ENCODE measurements at regions not wholly inside any gene's neighbourhood (a gene's known extent, or its start where the extent isn't known, plus 50 kb on each side); places are given as distances from the start of the nearest gene placed in this dataset.

GRCh38 chr22:49328630-49329405 lies 498.9 kb downstream of the BRD1 start:
- Histone ChIP-seq H3K27me3 (ENCODE audit: control insufficient read depth in 1 of 2, insufficient read depth in 2 of 2, low read length in 2 of 2) (no peaks in the 10 kb centered on the region), H3K36me3 (ENCODE audit: control insufficient read depth in 1 of 2, insufficient read depth in 2 of 2, low read length in 2 of 2) (no peaks in the 10 kb centered on the region), H3K27ac (ENCODE audit: low read depth, low read length) (no peak overlapping the region), H3K4me1 (ENCODE audit: control insufficient read depth in 1 of 2, insufficient read depth in 2 of 2, low read length in 2 of 2) (no peaks in the 10 kb centered on the region), H3K4me3 (ENCODE audit: low read depth in 1 of 2, low read length in 2 of 2) (no peak overlapping the region), H3K9me3 (ENCODE audit: control insufficient read depth in 1 of 2, low read length in 2 of 2) (no peaks in the 10 kb centered on the region), H3K9ac (ENCODE audit: low read depth in 1 of 2, low read length in 2 of 2) (no peak overlapping the region)

GRCh38 chr22:49328118-49328475 lies 499.6 kb downstream of the BRD1 start:
- Histone ChIP-seq H3K9ac (ENCODE audit: low read depth in 1 of 2, low read length in 2 of 2) (no peak overlapping the region), H3K27me3 (ENCODE audit: control insufficient read depth in 1 of 2, insufficient read depth in 2 of 2, low read length in 2 of 2) (peaks cover 0 to 4% of the 10 kb centered on the region in 2 donors), H3K36me3 (ENCODE audit: control insufficient read depth in 1 of 2, insufficient read depth in 2 of 2, low read length in 2 of 2) (no peaks in the 10 kb centered on the region), H3K27ac (ENCODE audit: low read depth, low read length) (no peak overlapping the region), H3K9me3 (ENCODE audit: control insufficient read depth in 1 of 2, low read length in 2 of 2) (no peaks in the 10 kb centered on the region), H3K4me1 (ENCODE audit: control insufficient read depth in 1 of 2, insufficient read depth in 2 of 2, low read length in 2 of 2) (no peaks in the 10 kb centered on the region), H3K4me3 (ENCODE audit: low read depth in 1 of 2, low read length in 2 of 2) (no peak overlapping the region)

- H3K27me3 ChIP-seq (ENCODE audit: control insufficient read depth in 1 of 2, insufficient read depth in 2 of 2, low read length in 2 of 2): peaks cover 0 to 4% of the 10 kb centered on the region in 2 donors
- H3K9ac ChIP-seq (ENCODE audit: low read depth in 1 of 2, low read length in 2 of 2): no peak overlapping the region
- no peaks in the 10 kb centered on the region for H3K36me3 ChIP-seq (ENCODE audit: control insufficient read depth in 1 of 2, insufficient read depth in 2 of 2, low read length in 2 of 2)
- no peak overlapping the region for H3K27ac ChIP-seq (ENCODE audit: low read depth, low read length)
- H3K4me1 ChIP-seq (ENCODE audit: control insufficient read depth in 1 of 2, insufficient read depth in 2 of 2, low read length in 2 of 2): no peaks in the 10 kb centered on the region
- no peaks in the 10 kb centered on the region for H3K9me3 ChIP-seq (ENCODE audit: control insufficient read depth in 1 of 2, low read length in 2 of 2)
- H3K4me3 ChIP-seq (ENCODE audit: low read depth in 1 of 2, low read length in 2 of 2): no peak overlapping the region
These were observed 500.1 kb downstream of the BRD1 start for GRCh38 chr22:49327411-49328117.

GRCh38 chr22:49326558-49326957 lies 501.1 kb downstream of the BRD1 start:
- H3K9ac ChIP-seq (ENCODE audit: low read depth in 1 of 2, low read length in 2 of 2): no peak overlapping the region
- peaks cover 0 to 4% of the 10 kb centered on the region in 2 donors for H3K27me3 ChIP-seq (ENCODE audit: control insufficient read depth in 1 of 2, insufficient read depth in 2 of 2, low read length in 2 of 2)
- no peak overlapping the region for H3K4me3 ChIP-seq (ENCODE audit: low read depth in 1 of 2, low read length in 2 of 2)
- H3K27ac ChIP-seq (ENCODE audit: low read depth, low read length): no peak overlapping the region
- H3K4me1 ChIP-seq (ENCODE audit: control insufficient read depth in 1 of 2, insufficient read depth in 2 of 2, low read length in 2 of 2): no peaks in the 10 kb centered on the region
- H3K9me3 ChIP-seq (ENCODE audit: control insufficient read depth in 1 of 2, low read length in 2 of 2): no peaks in the 10 kb centered on the region
- H3K36me3 ChIP-seq (ENCODE audit: control insufficient read depth in 1 of 2, insufficient read depth in 2 of 2, low read length in 2 of 2): no peaks in the 10 kb centered on the region

- no peaks in the 10 kb centered on the region for H3K36me3 ChIP-seq (ENCODE audit: control insufficient read depth in 1 of 2, insufficient read depth in 2 of 2, low read length in 2 of 2)
- no peak overlapping the region for H3K4me3 ChIP-seq (ENCODE audit: low read depth in 1 of 2, low read length in 2 of 2)
- no peaks in the 10 kb centered on the region for H3K9me3 ChIP-seq (ENCODE audit: control insufficient read depth in 1 of 2, low read length in 2 of 2)
- H3K27me3 ChIP-seq (ENCODE audit: control insufficient read depth in 1 of 2, insufficient read depth in 2 of 2, low read length in 2 of 2): peaks cover 0 to 4% of the 10 kb centered on the region in 2 donors
- H3K9ac ChIP-seq (ENCODE audit: low read depth in 1 of 2, low read length in 2 of 2): no peak overlapping the region
- H3K27ac ChIP-seq (ENCODE audit: low read depth, low read length): no peak overlapping the region
- H3K4me1 ChIP-seq (ENCODE audit: control insufficient read depth in 1 of 2, insufficient read depth in 2 of 2, low read length in 2 of 2): no peaks in the 10 kb centered on the region
These were observed 501.9 kb downstream of the BRD1 start for GRCh38 chr22:49325531-49326395.

GRCh38 chr22:49324527-49325491 lies 502.9 kb downstream of the BRD1 start:
- H3K36me3 ChIP-seq (ENCODE audit: control insufficient read depth in 1 of 2, insufficient read depth in 2 of 2, low read length in 2 of 2): no peaks in the 10 kb centered on the region
- H3K27ac ChIP-seq (ENCODE audit: low read depth, low read length): no peak overlapping the region
- no peaks in the 10 kb centered on the region for H3K4me1 ChIP-seq (ENCODE audit: control insufficient read depth in 1 of 2, insufficient read depth in 2 of 2, low read length in 2 of 2)
- peaks cover 0 to 4% of the 10 kb centered on the region in 2 donors for H3K27me3 ChIP-seq (ENCODE audit: control insufficient read depth in 1 of 2, insufficient read depth in 2 of 2, low read length in 2 of 2)
- H3K9me3 ChIP-seq (ENCODE audit: control insufficient read depth in 1 of 2, low read length in 2 of 2): no peaks in the 10 kb centered on the region
- H3K4me3 ChIP-seq (ENCODE audit: low read depth in 1 of 2, low read length in 2 of 2): no peak overlapping the region
- no peak overlapping the region for H3K9ac ChIP-seq (ENCODE audit: low read depth in 1 of 2, low read length in 2 of 2)

GRCh38 chr22:49323751-49324415 lies 503.8 kb downstream of the BRD1 start:
- H3K9me3 ChIP-seq (ENCODE audit: control insufficient read depth in 1 of 2, low read length in 2 of 2): no peaks in the 10 kb centered on the region
- no peaks in the 10 kb centered on the region for H3K4me1 ChIP-seq (ENCODE audit: control insufficient read depth in 1 of 2, insufficient read depth in 2 of 2, low read length in 2 of 2)
- no peak overlapping the region for H3K27ac ChIP-seq (ENCODE audit: low read depth, low read length)
- no peak overlapping the region for H3K4me3 ChIP-seq (ENCODE audit: low read depth in 1 of 2, low read length in 2 of 2)
- H3K36me3 ChIP-seq (ENCODE audit: control insufficient read depth in 1 of 2, insufficient read depth in 2 of 2, low read length in 2 of 2): no peaks in the 10 kb centered on the region
- H3K9ac ChIP-seq (ENCODE audit: low read depth in 1 of 2, low read length in 2 of 2): no peak overlapping the region
- peaks cover 0 to 4% of the 10 kb centered on the region in 2 donors for H3K27me3 ChIP-seq (ENCODE audit: control insufficient read depth in 1 of 2, insufficient read depth in 2 of 2, low read length in 2 of 2)

GRCh38 chr22:49322861-49323622 lies 504.6 kb downstream of the BRD1 start:
- Histone ChIP-seq H3K27ac (ENCODE audit: low read depth, low read length) (no peak overlapping the region), H3K36me3 (ENCODE audit: control insufficient read depth in 1 of 2, insufficient read depth in 2 of 2, low read length in 2 of 2) (no peaks in the 10 kb centered on the region), H3K4me3 (ENCODE audit: low read depth in 1 of 2, low read length in 2 of 2) (no peak overlapping the region), H3K9ac (ENCODE audit: low read depth in 1 of 2, low read length in 2 of 2) (no peak overlapping the region), H3K9me3 (ENCODE audit: control insufficient read depth in 1 of 2, low read length in 2 of 2) (no peaks in the 10 kb centered on the region), H3K27me3 (ENCODE audit: control insufficient read depth in 1 of 2, insufficient read depth in 2 of 2, low read length in 2 of 2) (peaks cover 0 to 4% of the 10 kb centered on the region in 2 donors), H3K4me1 (ENCODE audit: control insufficient read depth in 1 of 2, insufficient read depth in 2 of 2, low read length in 2 of 2) (no peaks in the 10 kb centered on the region)

Data from duodenal mucosa (tissue), 2 donors.